C4-2B (cell line): ENCODE measurements at regions not wholly inside any gene's neighbourhood (a gene's known extent, or its start where the extent isn't known, plus 50 kb on each side); places are given as distances from the start of the nearest gene placed in this dataset.
A peak's percentile ranks its signal among the peaks of the same experiment; 100 is the strongest.

Experiments
- H3K27ac ChIP-seq: fragments of 450-650 bp; 2 replicates; pipeline ENCODE4 v1.5.1; 2017
- ZFX ChIP-seq: fragments of 450-650 bp; IDR thresholded peaks from 2 replicates; pipeline ENCODE4 v1.6.1; 2017
- TF ChIP-seq, protein P1 (sequence below): fragments of 450-650 bp; conservative IDR thresholded peaks from 2 replicates; pipeline ENCODE4 v1.5.1; 2017; ENCODE audit warnings: mild to moderate bottlenecking

DNA sequence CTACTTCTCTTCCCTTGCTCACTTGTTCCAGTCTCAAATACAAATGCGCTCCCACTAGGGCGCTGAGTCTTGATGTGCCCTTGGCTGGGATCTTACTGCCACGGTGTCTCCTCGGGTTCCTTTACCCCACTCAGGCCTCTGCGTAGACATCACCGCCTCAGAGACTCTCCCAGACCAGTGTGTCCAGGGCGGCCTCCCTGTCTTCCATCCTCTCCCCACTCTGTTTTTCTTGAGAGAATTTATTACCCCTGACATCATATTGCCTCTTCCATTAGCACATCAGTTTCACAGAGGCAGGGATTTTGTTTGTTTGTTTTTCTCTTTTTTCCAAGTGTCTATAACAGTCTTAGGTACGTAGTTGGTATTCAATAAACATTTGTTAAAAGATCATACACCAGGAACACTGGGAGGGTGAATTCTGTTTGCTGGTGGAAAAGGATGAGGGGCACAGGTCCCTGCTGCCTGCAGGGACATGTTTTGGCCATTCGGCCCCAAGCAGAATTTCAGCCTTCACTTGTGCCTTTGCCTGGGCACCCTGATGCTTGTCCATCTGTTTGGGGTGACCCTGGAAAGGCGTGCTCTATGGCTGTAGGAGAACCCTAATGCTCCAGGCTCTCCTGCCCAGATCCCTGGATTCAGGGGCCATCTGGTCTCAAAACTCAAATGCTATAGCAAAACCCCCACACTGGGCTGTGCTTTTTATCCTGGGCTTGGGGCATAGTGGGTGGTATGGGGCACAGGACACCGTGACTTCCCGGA lies 55.0 kb downstream of the RPL37A start:
- TF ChIP-seq, protein P1, sequence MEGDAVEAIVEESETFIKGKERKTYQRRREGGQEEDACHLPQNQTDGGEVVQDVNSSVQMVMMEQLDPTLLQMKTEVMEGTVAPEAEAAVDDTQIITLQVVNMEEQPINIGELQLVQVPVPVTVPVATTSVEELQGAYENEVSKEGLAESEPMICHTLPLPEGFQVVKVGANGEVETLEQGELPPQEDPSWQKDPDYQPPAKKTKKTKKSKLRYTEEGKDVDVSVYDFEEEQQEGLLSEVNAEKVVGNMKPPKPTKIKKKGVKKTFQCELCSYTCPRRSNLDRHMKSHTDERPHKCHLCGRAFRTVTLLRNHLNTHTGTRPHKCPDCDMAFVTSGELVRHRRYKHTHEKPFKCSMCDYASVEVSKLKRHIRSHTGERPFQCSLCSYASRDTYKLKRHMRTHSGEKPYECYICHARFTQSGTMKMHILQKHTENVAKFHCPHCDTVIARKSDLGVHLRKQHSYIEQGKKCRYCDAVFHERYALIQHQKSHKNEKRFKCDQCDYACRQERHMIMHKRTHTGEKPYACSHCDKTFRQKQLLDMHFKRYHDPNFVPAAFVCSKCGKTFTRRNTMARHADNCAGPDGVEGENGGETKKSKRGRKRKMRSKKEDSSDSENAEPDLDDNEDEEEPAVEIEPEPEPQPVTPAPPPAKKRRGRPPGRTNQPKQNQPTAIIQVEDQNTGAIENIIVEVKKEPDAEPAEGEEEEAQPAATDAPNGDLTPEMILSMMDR, result no peak
- TF ChIP-seq ZFX, result no peak
- H3K27ac ChIP-seq, result peak overlapping the region; percentile 96

DNA sequence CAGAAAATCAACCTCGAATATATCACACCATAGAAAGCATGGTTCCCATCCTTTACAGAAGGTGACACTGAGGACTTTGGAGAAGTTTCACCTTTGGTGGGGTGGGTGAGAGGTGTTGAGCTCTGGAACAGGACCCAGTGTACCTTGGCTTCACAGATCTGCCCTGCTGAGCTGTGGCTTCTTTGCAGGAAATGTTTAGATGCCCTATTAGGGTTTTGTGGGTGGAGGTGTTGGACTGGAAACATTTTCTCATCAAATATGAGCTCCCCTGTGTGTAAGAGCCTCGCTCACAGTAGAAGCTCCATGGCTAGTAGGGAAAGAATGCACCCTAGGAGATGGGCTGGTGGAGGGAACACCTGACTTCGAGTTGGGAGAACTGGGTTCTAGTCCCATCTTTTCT lies 55.6 kb downstream of the RPL37A start:
- TF ChIP-seq, protein P1, result no peak
- no peak for TF ChIP-seq ZFX
- H3K27ac ChIP-seq, result peak overlapping the region; percentile 96

DNA sequence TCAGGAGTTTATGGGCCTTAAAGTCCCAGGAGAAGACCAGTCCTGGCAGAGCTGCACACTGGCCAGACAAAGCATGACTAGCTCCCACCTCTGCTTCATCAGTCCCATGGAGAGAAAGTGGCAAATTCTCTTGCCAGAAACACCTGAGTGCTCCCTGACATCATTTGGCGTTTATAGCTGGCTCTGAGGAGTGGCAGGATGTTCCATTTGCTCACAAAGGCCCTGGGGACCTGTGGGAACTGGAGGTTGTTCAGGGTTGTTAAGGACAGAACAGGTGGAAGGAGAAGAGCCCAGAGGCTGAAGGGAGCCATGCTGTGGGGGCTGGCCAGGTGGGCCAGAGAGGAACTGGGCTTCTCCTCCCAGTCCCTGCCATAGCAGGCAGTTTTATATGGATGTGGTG lies 56.1 kb downstream of the RPL37A start:
- H3K27ac ChIP-seq, result peak overlapping the region; percentile 96
- TF ChIP-seq, protein P1, result no peak
- no peak for TF ChIP-seq ZFX

DNA sequence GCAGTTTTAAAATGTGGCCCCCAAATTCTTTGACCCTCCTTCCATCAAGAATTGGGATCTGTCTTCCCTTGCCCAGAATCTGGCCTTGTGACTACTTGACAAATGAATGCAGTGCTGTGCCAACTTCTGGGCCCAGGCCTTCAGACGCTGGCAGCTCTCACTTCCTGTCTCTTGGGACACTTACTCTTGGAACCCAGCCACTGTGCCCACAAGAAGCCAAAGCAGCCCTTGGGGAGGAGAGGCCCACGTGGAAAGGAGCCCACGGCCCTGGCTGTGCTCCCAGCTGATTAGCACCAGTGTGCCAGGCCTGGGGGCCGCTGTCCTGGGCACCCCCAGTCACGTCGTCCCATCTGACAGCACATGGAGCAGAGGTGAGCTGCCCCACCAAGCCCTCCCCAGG lies 56.6 kb downstream of the RPL37A start:
- TF ChIP-seq, protein P1, result no peak
- no peak for TF ChIP-seq ZFX
- peak overlapping the region; percentile 96 for H3K27ac ChIP-seq

DNA sequence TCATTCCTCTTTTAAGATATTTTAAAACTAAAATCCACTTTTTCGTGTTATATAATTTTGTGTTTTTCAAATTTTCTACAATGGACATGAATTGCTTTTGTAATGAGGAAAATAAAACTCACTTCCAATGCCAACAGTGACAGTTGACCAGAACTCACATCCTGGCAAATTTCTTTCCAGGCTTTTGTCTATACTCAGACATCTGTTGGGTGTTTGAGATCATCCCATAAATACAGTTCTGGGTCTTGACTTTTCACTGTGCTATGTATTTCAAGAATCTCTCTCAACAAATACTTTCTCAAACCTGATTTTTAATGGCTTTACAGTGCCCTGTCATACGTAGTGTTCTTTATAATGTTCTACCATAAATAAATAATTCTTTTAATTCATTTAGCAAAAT lies 57.6 kb downstream of the RPL37A start:
- TF ChIP-seq ZFX, result no peak
- TF ChIP-seq, protein P1, result no peak
- no peak overlapping the region for H3K27ac ChIP-seq

DNA sequence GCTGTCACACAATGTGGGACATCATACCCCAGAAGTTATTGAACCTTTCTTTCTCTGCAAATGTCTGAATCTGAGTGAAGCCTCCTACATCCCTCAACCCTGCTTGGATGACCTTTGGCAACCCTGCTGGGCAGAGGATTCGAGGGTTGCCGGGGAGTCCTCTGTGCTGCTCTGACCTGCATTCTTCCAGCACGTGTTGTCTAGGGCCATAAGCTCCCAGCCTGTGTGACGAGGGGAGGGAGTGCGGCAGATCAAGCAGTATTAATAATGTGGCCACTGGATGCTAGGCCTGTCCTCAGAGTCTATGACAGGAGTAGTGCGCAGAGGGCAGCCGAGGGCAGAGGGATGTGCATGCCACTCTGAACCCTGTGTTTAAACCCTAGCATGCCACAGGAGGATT lies 58.8 kb downstream of the RPL37A start:
- no peak for TF ChIP-seq ZFX
- TF ChIP-seq, protein P1, result no peak
- 0 out of 2 replicates have a peak overlapping the region, but pooled peaks have one; percentile 7 for H3K27ac ChIP-seq

DNA sequence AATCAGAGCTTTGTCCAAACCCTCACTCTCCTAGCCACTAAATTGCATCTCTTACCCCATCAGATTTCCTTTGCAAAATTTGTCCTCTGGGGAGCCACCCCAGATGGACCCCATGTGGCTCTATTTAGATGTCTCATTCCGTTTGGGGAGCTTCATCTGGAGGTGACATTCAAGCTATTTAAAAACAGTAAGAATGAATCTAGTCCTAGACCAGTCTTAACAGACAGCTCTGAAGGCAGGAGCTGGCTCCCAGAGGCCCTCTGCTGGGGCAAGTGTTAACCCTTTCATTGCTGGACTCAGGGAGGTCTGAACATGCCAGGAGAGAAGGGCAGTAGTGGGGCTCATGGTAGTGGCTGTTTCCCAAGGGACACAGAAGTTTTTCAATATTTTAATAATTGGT lies 59.2 kb downstream of the RPL37A start:
- TF ChIP-seq ZFX, result no peak
- TF ChIP-seq, protein P1, result no peak
- 0 out of 2 replicates have a peak overlapping the region, but pooled peaks have one; percentile 7 for H3K27ac ChIP-seq
